Neural progenitor cell (in vitro differentiated cells): ENCODE measurements at regions not wholly inside any gene's neighbourhood (a gene's known extent, or its start where the extent isn't known, plus 50 kb on each side); places are given as distances from the start of the nearest gene placed in this dataset.

Experiments
- DNase-seq: peaks from one replicate; pipeline ENCODE4 v3.0.0-alpha.2; 2016; ENCODE audit warnings: low spot score
- H2AFZ ChIP-seq: fragments of 200-600 bp; sonication (generic); replicated peaks from 2 replicates; pipeline ENCODE4 v1.6.1; 2016; ENCODE audit warnings: antibody characterized with exemption
- H3F3A ChIP-seq: fragments of 200-600 bp; sonication (generic); 2 replicates; pipeline ENCODE4 v1.6.1; 2016; ENCODE audit warnings: antibody characterized with exemption, low read depth
- H3K27ac ChIP-seq: fragments of 200-600 bp; sonication (generic); 2 replicates; pipeline ENCODE4 v1.5.1; 2016; ENCODE audit warnings: mild to moderate bottlenecking
- H3K27me3 ChIP-seq: fragments of 200-600 bp; sonication (generic); 2 replicates; pipeline ENCODE4 v1.6.1; 2016; ENCODE audit warnings: mild to moderate bottlenecking, moderate library complexity
- H3K36me3 ChIP-seq: fragments of 200-600 bp; sonication (generic); 2 replicates; pipeline ENCODE4 v1.5.1; 2016
- H3K4me1 ChIP-seq: fragments of 200-600 bp; sonication (generic); 2 replicates; pipeline ENCODE4 v1.6.1; 2016; ENCODE audit warnings: mixed run types
- H3K4me2 ChIP-seq: fragments of 200-600 bp; sonication (generic); 2 replicates; pipeline ENCODE4 v1.6.1; 2016
- H3K4me3 ChIP-seq: fragments of 200-600 bp; sonication (generic); 2 replicates; pipeline ENCODE4 v1.5.1; 2016
- H3K79me2 ChIP-seq: fragments of 200-600 bp; sonication (generic); 2 replicates; pipeline ENCODE4 v1.6.1; 2016; ENCODE audit warnings: low read depth
- H3K9ac ChIP-seq: fragments of 200-600 bp; sonication (generic); 2 replicates; pipeline ENCODE4 v1.6.1; 2016
- H3K9me3 ChIP-seq: fragments of 200-600 bp; sonication (generic); 2 replicates; pipeline ENCODE4 v1.5.1; 2016; ENCODE audit warnings: low read depth
- H4K20me1 ChIP-seq: fragments of 200-600 bp; sonication (generic); 2 replicates; pipeline ENCODE4 v1.6.1; 2016; ENCODE audit warnings: low read depth
- H3K27ac Mint-ChIP-seq: 3 replicates; pipeline ENCODE4 v1.8.0; 2021; ENCODE audit warnings: mixed read lengths
- H3K27me3 Mint-ChIP-seq: 2 replicates; pipeline ENCODE4 v1.8.0; 2022; ENCODE audit warnings: low read depth, mild to moderate bottlenecking, inconsistent platforms, moderate library complexity, mixed read lengths; ENCODE audit not compliant: insufficient read depth
- H3K36me3 Mint-ChIP-seq: 3 replicates; pipeline ENCODE4 v1.8.0; 2021; ENCODE audit warnings: mixed read lengths
- H3K4me1 Mint-ChIP-seq: 3 replicates; pipeline ENCODE4 v1.8.0; 2021; ENCODE audit warnings: mixed read lengths
- H3K4me3 Mint-ChIP-seq: 3 replicates; pipeline ENCODE4 v1.8.0; 2021; ENCODE audit warnings: mild to moderate bottlenecking, moderate library complexity, mixed read lengths
- H3K9me3 Mint-ChIP-seq: 3 replicates; pipeline ENCODE4 v1.8.0; 2020; ENCODE audit warnings: mixed read lengths
- CTCF ChIP-seq: fragments of 200-600 bp; sonication (generic); IDR thresholded peaks from 2 replicates; pipeline ENCODE4 v1.5.1; 2017; ENCODE audit warnings: antibody characterized with exemption, mild to moderate bottlenecking
- EZH2 ChIP-seq: fragments of 200-600 bp; sonication (generic); IDR thresholded peaks from 2 replicates; pipeline ENCODE4 v1.6.1; 2017; ENCODE audit warnings: antibody characterized with exemption, mild to moderate bottlenecking, moderate library complexity
- EZH2phosphoT487 ChIP-seq: fragments of 200-600 bp; sonication (generic); IDR thresholded peaks from 2 replicates; pipeline ENCODE4 v1.6.1; 2017; ENCODE audit warnings: antibody characterized with exemption

GRCh38 chr1:238485057-238485911 lies 594.6 kb upstream of the ZP4 start:
- H3K9me3 ChIP-seq = no peaks in the 10 kb centered on the region
- H3K4me3 ChIP-seq = peak overlapping the region; percentile 27
- no peaks in the 10 kb centered on the region for H3K4me1 ChIP-seq
- Mint-ChIP-seq H3K36me3 (peaks cover 5% of the 10 kb centered on the region), H3K4me3 (peak overlapping the region; percentile 85), H3K4me1 (peaks cover 29% of the 10 kb centered on the region), H3K27ac (peak overlapping the region; percentile 86), H3K27me3 (no peaks in the 10 kb centered on the region), H3K9me3 (peaks cover 3% of the 10 kb centered on the region)
- no peaks in the 10 kb centered on the region for H3K27me3 ChIP-seq
- DNase-seq = peak; percentile 38
- H3K36me3 ChIP-seq = no peaks in the 10 kb centered on the region
- no peak overlapping the region for H3K9ac ChIP-seq
- no peak overlapping the region for H3K27ac ChIP-seq
- no peaks in the 10 kb centered on the region for H3F3A ChIP-seq
- H3K79me2 ChIP-seq = no peaks in the 10 kb centered on the region
- TF ChIP-seq EZH2 = no peak
- no peak for TF ChIP-seq EZH2phosphoT487
- no peak for TF ChIP-seq CTCF
- no peaks in the 10 kb centered on the region for H4K20me1 ChIP-seq
- peak overlapping the region; percentile 58 for H3K4me2 ChIP-seq
- peak overlapping the region; percentile 83 for H2AFZ ChIP-seq

- DNase-seq = no peak
- Histone ChIP-seq H2AFZ (no peak overlapping the region), H3K27ac (no peak overlapping the region), H3K9ac (no peak overlapping the region), H3K79me2 (no peaks in the 10 kb centered on the region), H3F3A (no peaks in the 10 kb centered on the region), H3K27me3 (no peaks in the 10 kb centered on the region), H3K36me3 (no peaks in the 10 kb centered on the region), H3K4me2 (peak overlapping the region; percentile 58), H3K9me3 (no peaks in the 10 kb centered on the region), H4K20me1 (no peaks in the 10 kb centered on the region), H3K4me3 (no peak overlapping the region), H3K4me1 (no peaks in the 10 kb centered on the region)
- H3K36me3 Mint-ChIP-seq = peaks cover 8% of the 10 kb centered on the region
- no peaks in the 10 kb centered on the region for H3K27me3 Mint-ChIP-seq
- peaks cover 29% of the 10 kb centered on the region for H3K4me1 Mint-ChIP-seq
- peak overlapping the region; percentile 85 for H3K4me3 Mint-ChIP-seq
- no peak for TF ChIP-seq CTCF
- TF ChIP-seq EZH2phosphoT487 = no peak
- no peak for TF ChIP-seq EZH2
- H3K9me3 Mint-ChIP-seq = peaks cover 3% of the 10 kb centered on the region
- no peak overlapping the region for H3K27ac Mint-ChIP-seq
Measured at GRCh38 chr1:238484121-238484520, 593.4 kb upstream of the ZP4 start.

GRCh38 chr1:238476841-238477240 lies 586.1 kb upstream of the ZP4 start:
- no peaks in the 10 kb centered on the region for H3K36me3 ChIP-seq
- no peaks in the 10 kb centered on the region for H3K4me1 ChIP-seq
- peaks cover 2% of the 10 kb centered on the region for H3K9me3 Mint-ChIP-seq
- H3K4me3 ChIP-seq = no peak overlapping the region
- H3K9ac ChIP-seq = no peak overlapping the region
- H3K4me1 Mint-ChIP-seq = peaks cover 3% of the 10 kb centered on the region
- no peak for DNase-seq
- H4K20me1 ChIP-seq = no peaks in the 10 kb centered on the region
- no peaks in the 10 kb centered on the region for H3K27me3 ChIP-seq
- no peaks in the 10 kb centered on the region for H3K9me3 ChIP-seq
- H3K27ac Mint-ChIP-seq = no peak overlapping the region
- no peaks in the 10 kb centered on the region for H3F3A ChIP-seq
- H3K27ac ChIP-seq = no peak overlapping the region
- H2AFZ ChIP-seq = no peak overlapping the region
- peaks cover 9% of the 10 kb centered on the region for H3K36me3 Mint-ChIP-seq
- TF ChIP-seq CTCF = no peak
- H3K4me2 ChIP-seq = no peak overlapping the region
- H3K4me3 Mint-ChIP-seq = no peak overlapping the region
- no peaks in the 10 kb centered on the region for H3K79me2 ChIP-seq
- H3K27me3 Mint-ChIP-seq = no peaks in the 10 kb centered on the region
